Natural killer cell (primary cell): ENCODE measurements at regions not wholly inside any gene's neighbourhood (a gene's known extent, or its start where the extent isn't known, plus 50 kb on each side); places are given as distances from the start of the nearest gene placed in this dataset.

Source experiments
- ATAC-seq, 3 donors: fragments of 150-1000 bp in 2 of 3; fragments of 200-7000 bp in 1 of 3; cut with Tn5 transposase; 1 replicate in 1 of 3; 2 replicates in 2 of 3; pipeline ENCODE4 v1.10.0; 2021; ENCODE audit warnings: mild to moderate bottlenecking in 2 of 3, moderate library complexity in 2 of 3
- DNase-seq, 2 donors: peaks; one replicate each; pipeline versions ENCODE4 v3.0.0 to v3.0.0-alpha.2; 2013 to 2021; ENCODE audit warnings: mixed read lengths in 1 of 2
- H3K27ac ChIP-seq: one replicate; pipeline ENCODE4 v1.5.1; 2013; ENCODE audit warnings: mild to moderate bottlenecking, low read length
- H3K27me3 ChIP-seq: one replicate; pipeline ENCODE4 v1.6.1; 2013; ENCODE audit warnings: low read length; ENCODE audit not compliant: control insufficient read depth, insufficient read depth
- H3K36me3 ChIP-seq: one replicate; pipeline ENCODE4 v1.6.1; 2013; ENCODE audit warnings: low read length; ENCODE audit not compliant: control insufficient read depth, insufficient read depth
- H3K4me1 ChIP-seq: one replicate; pipeline ENCODE4 v1.6.1; 2013; ENCODE audit warnings: low read length; ENCODE audit not compliant: control insufficient read depth, insufficient read depth
- H3K4me3 ChIP-seq: one replicate; pipeline ENCODE4 v1.5.1; 2013; ENCODE audit warnings: low read length
- H3K9me3 ChIP-seq: one replicate; pipeline ENCODE4 v1.6.1; 2013; ENCODE audit warnings: low read length; ENCODE audit not compliant: control insufficient read depth, insufficient read depth
- H3K27ac Mint-ChIP-seq, 2 donors: one replicate each; pipeline ENCODE4 v1.8.0; 2022; ENCODE audit warnings: mild to moderate bottlenecking in 2 of 2, mixed read lengths in 2 of 2, moderate library complexity in 1 of 2
- H3K27me3 Mint-ChIP-seq, 2 donors: one replicate each; pipeline ENCODE4 v1.8.0; 2022; ENCODE audit warnings: low read depth in 2 of 2, mixed read lengths in 2 of 2
- H3K36me3 Mint-ChIP-seq: one replicate; pipeline ENCODE4 v1.8.0; 2022; ENCODE audit warnings: mixed read lengths
- H3K4me1 Mint-ChIP-seq, 2 donors: one replicate each; pipeline ENCODE4 v1.8.0; 2022; ENCODE audit warnings: mixed read lengths in 2 of 2
- H3K4me3 Mint-ChIP-seq: one replicate; pipeline ENCODE4 v1.8.0; 2022; ENCODE audit warnings: mild to moderate bottlenecking, moderate library complexity, mixed read lengths
- H3K9me3 Mint-ChIP-seq, 2 donors: one replicate each; pipeline ENCODE4 v1.8.0; 2022; ENCODE audit warnings: mixed read lengths in 2 of 2
- CTCF ChIP-seq: fragments of 200-600 bp; IDR thresholded peaks from one replicate; pipeline ENCODE4 v1.8.0; 2022; ENCODE audit warnings: antibody characterized with exemption
- WGBS: methylation state at CpG from one replicate; pipeline ENCODE4 v1.1.7; 2013; ENCODE audit warnings: missing lambda C conversion rate; ENCODE audit not compliant: insufficient coverage; 5-methylcytosine and 5-hydroxymethylcytosine counted together
- intact Hi-C: fragments of 100-400 bp; cut with micrococcal nuclease; formaldehyde crosslinking; loops from one replicate; pipeline ENCODE4 v1.14.2; 2022

GRCh38 chr5:2674456-2674855, 77.0 kb downstream of the IRX2 start:
- Mint-ChIP-seq H3K27me3 (no peaks in the 10 kb centered on the region), H3K36me3 (no peaks in the 10 kb centered on the region), H3K27ac (no peak overlapping the region), H3K4me3 (no peak overlapping the region), H3K4me1 (no peaks in the 10 kb centered on the region), H3K9me3 (no peaks in the 10 kb centered on the region)
- ATAC-seq (no peak), DNase-seq (no peak)
- Histone ChIP-seq H3K4me3 (no peak overlapping the region), H3K27me3 (no peaks in the 10 kb centered on the region), H3K9me3 (peaks cover 3% of the 10 kb centered on the region), H3K4me1 (no peaks in the 10 kb centered on the region), H3K36me3 (no peaks in the 10 kb centered on the region), H3K27ac (no peak overlapping the region)
- no peak for TF ChIP-seq CTCF
- intact Hi-C loops, result no loop called here
- WGBS, result 100% methylated on average over 2 of the region's 3 CpGs

- Histone ChIP-seq H3K4me3 (no peak overlapping the region), H3K36me3 (no peaks in the 10 kb centered on the region), H3K27me3 (no peaks in the 10 kb centered on the region), H3K4me1 (no peaks in the 10 kb centered on the region), H3K27ac (no peak overlapping the region), H3K9me3 (no peaks in the 10 kb centered on the region)
- Mint-ChIP-seq H3K36me3 (no peaks in the 10 kb centered on the region), H3K27me3 (no peaks in the 10 kb centered on the region), H3K4me1 (no peaks in the 10 kb centered on the region), H3K27ac (no peak overlapping the region), H3K9me3 (no peaks in the 10 kb centered on the region), H3K4me3 (no peak overlapping the region)
- no peak for ATAC-seq
- no peak for TF ChIP-seq CTCF
- DNase-seq, result no peak
- intact Hi-C loops, result no loop called here
- WGBS, result 84% methylated on average over 13 of the region's 14 CpGs
Measured at GRCh38 chr5:2670940-2671339, 80.5 kb downstream of the IRX2 start.

GRCh38 chr5:2669913-2670312, 81.6 kb downstream of the IRX2 start:
- intact Hi-C loops, result no loop called here
- no peaks in the 10 kb centered on the region for H3K9me3 Mint-ChIP-seq
- 78% methylated on average over 16 of the region's 16 CpGs for WGBS
- no peak for TF ChIP-seq CTCF
- DNase-seq (no peak), ATAC-seq (no peak)
- H3K27ac Mint-ChIP-seq, result no peak overlapping the region
- Histone ChIP-seq H3K36me3 (no peaks in the 10 kb centered on the region), H3K27ac (no peak overlapping the region), H3K4me1 (no peaks in the 10 kb centered on the region), H3K4me3 (no peak overlapping the region), H3K9me3 (no peaks in the 10 kb centered on the region), H3K27me3 (no peaks in the 10 kb centered on the region)
- H3K4me1 Mint-ChIP-seq, result no peaks in the 10 kb centered on the region
- no peak overlapping the region for H3K4me3 Mint-ChIP-seq
- H3K36me3 Mint-ChIP-seq, result no peaks in the 10 kb centered on the region
- no peaks in the 10 kb centered on the region for H3K27me3 Mint-ChIP-seq

GRCh38 chr5:2669259-2669658, 82.2 kb downstream of the IRX2 start:
- no peak overlapping the region for H3K27ac ChIP-seq
- H3K4me1 ChIP-seq, result no peaks in the 10 kb centered on the region
- H3K36me3 Mint-ChIP-seq, result no peaks in the 10 kb centered on the region
- H3K36me3 ChIP-seq, result no peaks in the 10 kb centered on the region
- TF ChIP-seq CTCF, result no peak
- ATAC-seq (peak in 1 of 3 donors; percentile 46), DNase-seq (no peak)
- H3K27me3 ChIP-seq, result no peaks in the 10 kb centered on the region
- H3K4me3 ChIP-seq, result no peak overlapping the region
- H3K4me3 Mint-ChIP-seq, result no peak overlapping the region
- peaks cover 0 to 3% of the 10 kb centered on the region in 2 donors for H3K27me3 Mint-ChIP-seq
- 93% methylated on average over 4 of the region's 4 CpGs for WGBS
- H3K27ac Mint-ChIP-seq, result no peak overlapping the region
- intact Hi-C loops, result no loop called here
- H3K9me3 ChIP-seq, result no peaks in the 10 kb centered on the region
- no peaks in the 10 kb centered on the region for H3K9me3 Mint-ChIP-seq
- H3K4me1 Mint-ChIP-seq, result no peaks in the 10 kb centered on the region
